NCI-H510A (cell line): ENCODE measurements at regions not wholly inside any gene's neighbourhood (a gene's known extent, or its start where the extent isn't known, plus 50 kb on each side); places are given as distances from the start of the nearest gene placed in this dataset.
A peak's percentile ranks its signal among the peaks of the same experiment; 100 is the strongest.
"Not testable (repeated sequence)": the region's sequence is repeated elsewhere in the genome, so short reads cannot be mapped to it uniquely, and the experiment has no call there.

Experiments used
- DNase-seq: peaks from one replicate; lab custom pipeline; 2025; lab: John Stamatoyannopoulos, UW

GRCh38 chr3:25945836-25946235, 155.9 kb downstream of the OXSM start:
- no peak for DNase-seq

- no peak for DNase-seq
Observed at GRCh38 chr3:25952133-25952532, 162.2 kb downstream of the OXSM start.

GRCh38 chr3:25957026-25957425, 167.1 kb downstream of the OXSM start:
- DNase-seq: no peak

GRCh38 chr3:25960776-25961175, 170.9 kb downstream of the OXSM start:
- no peak for DNase-seq

- no peak for DNase-seq
Observed at GRCh38 chr3:25962255-25962654, 172.4 kb downstream of the OXSM start.

GRCh38 chr3:25964141-25964540, 174.3 kb downstream of the OXSM start:
- no peak for DNase-seq

- no peak for DNase-seq
Observed at GRCh38 chr3:25967385-25967784, 177.5 kb downstream of the OXSM start.

- peak; percentile 38 for DNase-seq
Observed at GRCh38 chr3:25971736-25972135, 181.8 kb downstream of the OXSM start.

- no peak for DNase-seq
Observed at GRCh38 chr3:25973122-25973521, 183.2 kb downstream of the OXSM start.

- DNase-seq: no peak
Observed at GRCh38 chr3:25982756-25983155, 192.9 kb downstream of the OXSM start.

GRCh38 chr3:25985621-25986020, 195.7 kb downstream of the OXSM start:
- no peak for DNase-seq

- DNase-seq: no peak
Observed at GRCh38 chr3:25992606-25993005, 202.7 kb downstream of the OXSM start.

GRCh38 chr3:26004172-26004571, 214.3 kb downstream of the OXSM start:
- no peak for DNase-seq

GRCh38 chr3:26011276-26011675, 221.4 kb downstream of the OXSM start:
- no peak for DNase-seq

- no peak for DNase-seq
Observed at GRCh38 chr3:26012241-26012745, 222.4 kb downstream of the OXSM start.

GRCh38 chr3:26015752-26016151, 225.9 kb downstream of the OXSM start:
- DNase-seq: no peak

GRCh38 chr3:26018889-26019288, 229.0 kb downstream of the OXSM start:
- no peak for DNase-seq

- DNase-seq: not testable (repeated sequence)
Observed at GRCh38 chr3:26024206-26024605, 234.3 kb downstream of the OXSM start.

- no peak for DNase-seq
Observed at GRCh38 chr3:26029321-26029720, 239.4 kb downstream of the OXSM start.

GRCh38 chr3:26042126-26042525, 252.2 kb downstream of the OXSM start:
- DNase-seq: not testable (repeated sequence)

GRCh38 chr3:26049951-26050350, 260.1 kb downstream of the OXSM start:
- DNase-seq: no peak

- no peak for DNase-seq
Observed at GRCh38 chr3:26050776-26051175, 260.9 kb downstream of the OXSM start.

- no peak for DNase-seq
Observed at GRCh38 chr3:26058901-26059321, 269.0 kb downstream of the OXSM start.

- no peak for DNase-seq
Observed at GRCh38 chr3:26061947-26062346, 272.1 kb downstream of the OXSM start.

- DNase-seq: no peak
Observed at GRCh38 chr3:26064297-26064696, 274.4 kb downstream of the OXSM start.
